Ishikawa (cell line): ENCODE measurements at regions not wholly inside any gene's neighbourhood (a gene's known extent, or its start where the extent isn't known, plus 50 kb on each side); places are given as distances from the start of the nearest gene placed in this dataset.

Source experiments
- CEBPB ChIP-seq: IDR thresholded peaks from 2 replicates; pipeline ENCODE4 v1.6.1; 2012
- CREB1 ChIP-seq: IDR thresholded peaks from 2 replicates; pipeline ENCODE4 v1.6.1; 2012; ENCODE audit warnings: low read depth
- EP300 ChIP-seq: IDR thresholded peaks from 2 replicates; pipeline ENCODE4 v1.6.1; 2012; ENCODE audit warnings: borderline replicate concordance
- FOXM1 ChIP-seq: IDR thresholded peaks from 2 replicates; pipeline ENCODE4 v1.6.1; 2012; ENCODE audit warnings: low read depth, borderline replicate concordance
- NFIC ChIP-seq: IDR thresholded peaks from 2 replicates; pipeline ENCODE4 v1.6.1; 2012
- RAD21 ChIP-seq: IDR thresholded peaks from 2 replicates; pipeline ENCODE4 v1.6.1; 2012; ENCODE audit warnings: low read depth
- TEAD4 ChIP-seq: IDR thresholded peaks from 2 replicates; pipeline ENCODE4 v1.6.1; 2012
- YY1 ChIP-seq: IDR thresholded peaks from 2 replicates; pipeline ENCODE4 v1.6.1; 2012; ENCODE audit warnings: low read depth
- TF ChIP-seq, protein P1 (sequence below): IDR thresholded peaks from 2 replicates; pipeline ENCODE4 v1.6.1; 2012; ENCODE audit warnings: low read depth, mild to moderate bottlenecking

DNA sequence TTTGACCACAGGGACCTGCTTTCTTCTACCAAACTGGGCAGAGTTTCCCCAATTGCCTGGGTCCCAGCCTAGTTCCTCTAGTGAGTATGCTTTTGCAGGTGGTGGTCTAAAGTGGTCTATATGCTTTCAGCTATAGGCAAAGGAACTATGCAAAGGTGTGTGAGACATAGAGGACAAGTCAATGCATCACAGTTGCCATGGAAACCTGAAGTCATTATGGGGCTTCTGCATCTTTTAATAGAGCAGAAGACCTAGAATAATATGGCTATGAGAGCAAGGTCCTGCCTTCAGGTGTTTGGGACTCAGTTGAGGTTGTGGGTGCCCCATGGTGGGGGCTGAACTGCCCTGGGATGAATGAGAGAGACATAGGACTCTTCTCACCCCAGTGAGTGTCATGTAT, 92.1 kb upstream of the RAB40AL start:
- TF ChIP-seq TEAD4: no peak
- TF ChIP-seq RAD21: no peak
- TF ChIP-seq EP300: no peak
- TF ChIP-seq CREB1: no peak
- no peak for TF ChIP-seq FOXM1
- no peak for TF ChIP-seq NFIC
- TF ChIP-seq CEBPB: no peak
- TF ChIP-seq, protein P1, sequence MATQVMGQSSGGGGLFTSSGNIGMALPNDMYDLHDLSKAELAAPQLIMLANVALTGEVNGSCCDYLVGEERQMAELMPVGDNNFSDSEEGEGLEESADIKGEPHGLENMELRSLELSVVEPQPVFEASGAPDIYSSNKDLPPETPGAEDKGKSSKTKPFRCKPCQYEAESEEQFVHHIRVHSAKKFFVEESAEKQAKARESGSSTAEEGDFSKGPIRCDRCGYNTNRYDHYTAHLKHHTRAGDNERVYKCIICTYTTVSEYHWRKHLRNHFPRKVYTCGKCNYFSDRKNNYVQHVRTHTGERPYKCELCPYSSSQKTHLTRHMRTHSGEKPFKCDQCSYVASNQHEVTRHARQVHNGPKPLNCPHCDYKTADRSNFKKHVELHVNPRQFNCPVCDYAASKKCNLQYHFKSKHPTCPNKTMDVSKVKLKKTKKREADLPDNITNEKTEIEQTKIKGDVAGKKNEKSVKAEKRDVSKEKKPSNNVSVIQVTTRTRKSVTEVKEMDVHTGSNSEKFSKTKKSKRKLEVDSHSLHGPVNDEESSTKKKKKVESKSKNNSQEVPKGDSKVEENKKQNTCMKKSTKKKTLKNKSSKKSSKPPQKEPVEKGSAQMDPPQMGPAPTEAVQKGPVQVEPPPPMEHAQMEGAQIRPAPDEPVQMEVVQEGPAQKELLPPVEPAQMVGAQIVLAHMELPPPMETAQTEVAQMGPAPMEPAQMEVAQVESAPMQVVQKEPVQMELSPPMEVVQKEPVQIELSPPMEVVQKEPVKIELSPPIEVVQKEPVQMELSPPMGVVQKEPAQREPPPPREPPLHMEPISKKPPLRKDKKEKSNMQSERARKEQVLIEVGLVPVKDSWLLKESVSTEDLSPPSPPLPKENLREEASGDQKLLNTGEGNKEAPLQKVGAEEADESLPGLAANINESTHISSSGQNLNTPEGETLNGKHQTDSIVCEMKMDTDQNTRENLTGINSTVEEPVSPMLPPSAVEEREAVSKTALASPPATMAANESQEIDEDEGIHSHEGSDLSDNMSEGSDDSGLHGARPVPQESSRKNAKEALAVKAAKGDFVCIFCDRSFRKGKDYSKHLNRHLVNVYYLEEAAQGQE: no peak
- no peak for TF ChIP-seq YY1
